Tibial nerve (tissue), 3 donors: ENCODE measurements at regions not wholly inside any gene's neighbourhood (a gene's known extent, or its start where the extent isn't known, plus 50 kb on each side); places are given as distances from the start of the nearest gene placed in this dataset.

Source experiments
- CTCF ChIP-seq, 5 experiments: fragments of 200-600 bp in 3 of 5; fragments of 450-650 bp in 2 of 5; sonication (generic) in 3 of 5; IDR thresholded peaks; one replicate each; pipeline ENCODE4 v1.5.1; 2016 to 2019; ENCODE audit warnings: antibody characterized with exemption in 5 of 5, mild to moderate bottlenecking in 3 of 5, moderate library complexity in 2 of 5
- POLR2A ChIP-seq, 2 donors: fragments of 450-650 bp; IDR thresholded peaks; one replicate each; pipeline ENCODE4 v1.6.1; 2017; ENCODE audit warnings: antibody characterized with exemption in 2 of 2, mild to moderate bottlenecking in 2 of 2, moderate library complexity in 2 of 2

- TF ChIP-seq CTCF (IDR thresholded peaks at IDR 0.05) = no peak
- TF ChIP-seq POLR2A (IDR thresholded peaks at IDR 0.05) = no peak
Measured at GRCh38 chr11:11141065-11141464, 212.0 kb downstream of the CSNK2A3 start.
